ENCODE measurements at regions not wholly inside any gene's neighbourhood (a gene's known extent, or its start where the extent isn't known, plus 50 kb on each side); places are given as distances from the start of the nearest gene placed in this dataset.

GRCh38 chr15:36447373-36447772, 132.1 kb upstream of the CDIN1 start:
- TF ChIP-seq CTCF (conservative IDR thresholded peaks at IDR 0.05) (no peak), EZH2 (IDR thresholded peaks at IDR 0.05; ENCODE audit: low read depth) (no peak)

Measured in PC-9 (cell line).